Panc1 (cell line): ENCODE measurements at regions not wholly inside any gene's neighbourhood (a gene's known extent, or its start where the extent isn't known, plus 50 kb on each side); places are given as distances from the start of the nearest gene placed in this dataset.

Source experiments
- ATAC-seq: fragments of 200-7000 bp; cut with Tn5 transposase; 2 replicates; pipeline ENCODE4 v1.9.1; 2020; ENCODE audit warnings: mild to moderate bottlenecking, moderate library complexity
- BruUV-seq: library from RNA; stranded (reverse); fragments of 400-500 nt; replicated peaks from 2 replicates; lab custom pipeline; 2021; lab: Mats Ljungman, UMichigan
- CTCF ChIA-PET: fragments of 300-600 bp; sonication (Branson Sonifier 250); formaldehyde crosslinking; loops from one replicate; lab custom pipeline; 2022; ENCODE audit warnings: antibody characterized with exemption; lab: Charles Lee
- POLR2A ChIA-PET: fragments of 300-600 bp; sonication (Branson Sonifier 250); formaldehyde crosslinking; loops from one replicate; lab custom pipeline; 2022; ENCODE audit warnings: antibody characterized with exemption; lab: Charles Lee
- DNase-seq: peaks from one replicate; pipeline ENCODE4 v3.0.0-alpha.2; 2010; ENCODE audit warnings: low read depth, low spot score
- H3K27ac ChIP-seq: 2 replicates; pipeline ENCODE4 v1.5.1; 2011; ENCODE audit warnings: mild to moderate bottlenecking, low read length, inconsistent platforms
- H3K27me3 ChIP-seq: fragments of 200-500 bp; sonication (Bioruptor generic); 2 replicates; pipeline ENCODE4 v1.6.0; 2014; ENCODE audit warnings: low read length, inconsistent platforms; ENCODE audit not compliant: control insufficient read depth, insufficient read depth
- H3K36me3 ChIP-seq: fragments of 200-500 bp; sonication (Bioruptor generic); 2 replicates; pipeline ENCODE4 v1.5.1; 2014; ENCODE audit warnings: inconsistent platforms, mild to moderate bottlenecking, low read length, moderate library complexity; ENCODE audit not compliant: control insufficient read depth, insufficient read depth
- H3K4me1 ChIP-seq: 2 replicates; pipeline ENCODE4 v1.5.1; 2011; ENCODE audit warnings: inconsistent platforms, mild to moderate bottlenecking, low read length, moderate library complexity; ENCODE audit not compliant: control insufficient read depth, insufficient read depth
- H3K4me3 ChIP-seq, 2 experiments: 2 replicates each; pipeline ENCODE4 v1.5.1; 2011 to 2012; ENCODE audit warnings: low read depth in 2 of 2, low read length in 2 of 2, mild to moderate bottlenecking in 2 of 2, inconsistent platforms in 1 of 2, moderate library complexity in 1 of 2
- H3K9me3 ChIP-seq: fragments of 200-500 bp; sonication (Bioruptor generic); 2 replicates; pipeline ENCODE4 v1.5.1; 2014; ENCODE audit warnings: low read depth, mild to moderate bottlenecking, inconsistent platforms, low read length, moderate library complexity; ENCODE audit not compliant: control insufficient read depth, insufficient read depth
- POLR2AphosphoS5 ChIP-seq: IDR thresholded peaks from 2 replicates; pipeline ENCODE4 v1.6.1; 2012; ENCODE audit warnings: mild to moderate bottlenecking, low read depth, low read length, moderate library complexity
- REST ChIP-seq, 2 experiments: IDR thresholded peaks; 2 replicates each; pipeline ENCODE4 v1.6.1; 2011 to 2012; ENCODE audit warnings: low read depth in 2 of 2, control low read depth in 1 of 2, low read length in 1 of 2, mild to moderate bottlenecking in 1 of 2, moderate library complexity in 1 of 2; ENCODE audit not compliant: insufficient read depth in 1 of 2
- SIN3A ChIP-seq: IDR thresholded peaks from 2 replicates; pipeline ENCODE4 v1.6.1; 2012; ENCODE audit warnings: low read depth, mild to moderate bottlenecking, low read length, moderate library complexity, borderline replicate concordance; ENCODE audit not compliant: insufficient read depth
- TCF7L2 ChIP-seq: IDR thresholded peaks from 2 replicates; pipeline ENCODE4 v1.6.1; 2011; ENCODE audit warnings: mild to moderate bottlenecking, low read depth, low read length, inconsistent platforms
- in situ Hi-C: cut with HindIII; loops from 2 replicates; pipeline ENCODE4 v1.10.0; 2016; ENCODE audit warnings: low sequenced_read_pairs, low pct_unique_long_range_greater_than_20kb
- intact Hi-C: fragments of 100-400 bp; cut with micrococcal nuclease; formaldehyde crosslinking; loops from one replicate; pipeline ENCODE4 v1.10.0; 2022; ENCODE audit not compliant: unreplicated experiment
- TF ChIP-seq, protein P1 (sequence below): fragments of 450-650 bp; IDR thresholded peaks from 2 replicates; pipeline ENCODE4 v1.5.1; 2017; ENCODE audit warnings: mild to moderate bottlenecking

DNA sequence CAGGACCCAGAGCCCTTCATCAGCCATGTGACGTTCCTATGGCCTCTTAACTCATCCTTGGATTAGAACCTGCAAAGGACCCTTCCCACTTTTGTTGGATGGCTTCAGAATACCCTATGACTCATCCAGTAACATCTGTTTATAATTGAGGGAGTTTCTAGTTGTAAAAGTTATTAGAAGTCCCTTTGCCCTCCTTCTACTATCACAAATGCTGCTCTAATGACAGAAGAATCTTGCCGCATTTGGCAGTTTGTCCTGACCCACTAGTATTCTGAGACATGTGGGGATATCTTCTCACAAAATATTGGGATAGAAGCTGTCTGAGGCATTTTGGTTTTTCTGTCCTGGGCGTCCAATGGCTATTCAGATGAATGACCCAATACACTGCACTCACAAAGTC, 251.8 kb upstream of the TMEM72 start:
- Histone ChIP-seq H3K9me3 (no peaks in the 10 kb centered on the region), H3K4me3 (no peak overlapping the region), H3K4me1 (no peaks in the 10 kb centered on the region), H3K36me3 (no peaks in the 10 kb centered on the region), H3K27ac (no peak overlapping the region), H3K27me3 (no peaks in the 10 kb centered on the region)
- TF ChIP-seq SIN3A (no peak), TCF7L2 (no peak), REST (IDR thresholded peaks at IDR 0.05; ENCODE audit: insufficient read depth in 1 of 2, low read depth in 2 of 2, low read length in 1 of 2) (no peak), POLR2AphosphoS5 (no peak)
- TF ChIP-seq, protein P1, sequence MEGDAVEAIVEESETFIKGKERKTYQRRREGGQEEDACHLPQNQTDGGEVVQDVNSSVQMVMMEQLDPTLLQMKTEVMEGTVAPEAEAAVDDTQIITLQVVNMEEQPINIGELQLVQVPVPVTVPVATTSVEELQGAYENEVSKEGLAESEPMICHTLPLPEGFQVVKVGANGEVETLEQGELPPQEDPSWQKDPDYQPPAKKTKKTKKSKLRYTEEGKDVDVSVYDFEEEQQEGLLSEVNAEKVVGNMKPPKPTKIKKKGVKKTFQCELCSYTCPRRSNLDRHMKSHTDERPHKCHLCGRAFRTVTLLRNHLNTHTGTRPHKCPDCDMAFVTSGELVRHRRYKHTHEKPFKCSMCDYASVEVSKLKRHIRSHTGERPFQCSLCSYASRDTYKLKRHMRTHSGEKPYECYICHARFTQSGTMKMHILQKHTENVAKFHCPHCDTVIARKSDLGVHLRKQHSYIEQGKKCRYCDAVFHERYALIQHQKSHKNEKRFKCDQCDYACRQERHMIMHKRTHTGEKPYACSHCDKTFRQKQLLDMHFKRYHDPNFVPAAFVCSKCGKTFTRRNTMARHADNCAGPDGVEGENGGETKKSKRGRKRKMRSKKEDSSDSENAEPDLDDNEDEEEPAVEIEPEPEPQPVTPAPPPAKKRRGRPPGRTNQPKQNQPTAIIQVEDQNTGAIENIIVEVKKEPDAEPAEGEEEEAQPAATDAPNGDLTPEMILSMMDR, result no peak
- intact Hi-C loops, result no loop called here
- POLR2A ChIA-PET, result no interaction called here
- in situ Hi-C loops, result no loop called here
- CTCF ChIA-PET, result no interaction called here
- no peak for DNase-seq
- no peak for ATAC-seq
- BruUV-seq, result no TSS peak

DNA sequence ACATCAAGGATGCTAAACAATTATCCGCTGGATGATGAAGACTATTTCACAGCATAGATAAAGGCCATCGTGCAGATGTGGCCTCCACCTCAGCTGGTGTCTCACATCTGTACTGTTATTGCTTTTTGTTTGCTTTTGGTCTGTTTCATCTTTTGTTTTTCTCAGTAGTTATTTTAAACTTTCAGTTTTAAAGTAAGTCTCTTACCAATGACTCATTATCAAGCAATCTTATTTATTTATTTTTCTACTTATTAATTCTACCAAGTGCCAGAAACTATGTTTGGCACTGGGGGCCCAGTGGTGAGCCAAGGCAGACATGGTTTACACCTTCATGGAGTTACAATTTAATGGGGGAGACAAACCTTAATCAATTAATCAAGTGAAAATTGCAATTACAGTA, 250.9 kb upstream of the TMEM72 start:
- no peak for ATAC-seq
- no peaks in the 10 kb centered on the region for H3K27me3 ChIP-seq
- no peak overlapping the region for H3K27ac ChIP-seq
- H3K9me3 ChIP-seq, result no peaks in the 10 kb centered on the region
- no TSS peak for BruUV-seq
- in situ Hi-C loops (no loop called here), intact Hi-C loops (no loop called here)
- no peaks in the 10 kb centered on the region for H3K36me3 ChIP-seq
- CTCF ChIA-PET, result no interaction called here
- POLR2A ChIA-PET, result no interaction called here
- no peaks in the 10 kb centered on the region for H3K4me1 ChIP-seq
- H3K4me3 ChIP-seq, result no peak overlapping the region
- TF ChIP-seq POLR2AphosphoS5, result no peak
- TF ChIP-seq REST (IDR thresholded peaks at IDR 0.05; ENCODE audit: insufficient read depth in 1 of 2, low read depth in 2 of 2, low read length in 1 of 2), result no peak
- no peak for TF ChIP-seq TCF7L2
- TF ChIP-seq SIN3A, result no peak
- TF ChIP-seq, protein P1, result no peak
- DNase-seq, result no peak
